ENCODE measurements at regions not wholly inside any gene's neighbourhood (a gene's known extent, or its start where the extent isn't known, plus 50 kb on each side); places are given as distances from the start of the nearest gene placed in this dataset.

- TF ChIP-seq CTCF (IDR thresholded peaks at IDR 0.05) (no peak), EZH2 (IDR thresholded peaks at IDR 0.05) (no peak), EZH2phosphoT487 (IDR thresholded peaks at IDR 0.05) (no peak)
Measured at GRCh38 chr6:94651239-94651638, 926.1 kb upstream of the MANEA start.

Measured in neural progenitor cell (in vitro differentiated cells).